Sigmoid colon (tissue), 6 donors: ENCODE measurements at regions not wholly inside any gene's neighbourhood (a gene's known extent, or its start where the extent isn't known, plus 50 kb on each side); places are given as distances from the start of the nearest gene placed in this dataset.
A peak's percentile ranks its signal among the peaks of the same experiment; 100 is the strongest.
"Not testable (repeated sequence)": the region's sequence is repeated elsewhere in the genome, so short reads cannot be mapped to it uniquely, and the experiment has no call there.

ENCODE experiments used
- DNase-seq: peaks from one replicate; pipeline ENCODE4 v3.0.0-alpha.2; 2019
- H3K27ac ChIP-seq, 4 donors: fragments of 200-600 bp; sonication (generic); one replicate each; pipeline ENCODE4 v1.5.1; 2016 to 2019; ENCODE audit warnings: mild to moderate bottlenecking in 1 of 4
- H3K27me3 ChIP-seq, 3 donors: fragments of 200-600 bp; sonication (generic); one replicate each; pipeline ENCODE4 v1.5.1; 2019; ENCODE audit warnings: mild to moderate bottlenecking in 1 of 3
- H3K36me3 ChIP-seq, 4 donors: fragments of 200-600 bp; sonication (generic); one replicate each; pipeline ENCODE4 v1.5.1; 2016 to 2019
- H3K4me1 ChIP-seq, 4 donors: fragments of 200-600 bp; sonication (generic); one replicate each; pipeline ENCODE4 v1.5.1; 2017 to 2019
- H3K4me3 ChIP-seq, 4 donors: fragments of 200-600 bp; sonication (generic); one replicate each; pipeline ENCODE4 v1.5.1; 2017 to 2019; ENCODE audit warnings: mild to moderate bottlenecking in 2 of 4, moderate library complexity in 1 of 4
- H3K9me3 ChIP-seq, 4 donors: fragments of 200-600 bp in 3 of 4; sonication (generic) in 3 of 4; one replicate each; pipeline versions ENCODE4 v1.5.1 to v1.6.1; 2013 to 2019
- CTCF ChIP-seq, 4 experiments: fragments of 450-650 bp in 3 of 4; fragments of 200-600 bp in 1 of 4; IDR thresholded peaks; one replicate each; pipeline ENCODE4 v1.5.1; 2016 to 2019; ENCODE audit warnings: antibody characterized with exemption in 4 of 4, mild to moderate bottlenecking in 3 of 4, moderate library complexity in 2 of 4
- EP300 ChIP-seq, 4 donors: sonication (generic); formaldehyde crosslinking; IDR thresholded peaks; one replicate each; pipeline ENCODE4 v1.6.1; 2017; ENCODE audit warnings: antibody characterized with exemption in 4 of 4
- POLR2A ChIP-seq, 2 donors: fragments of 450-650 bp; IDR thresholded peaks; one replicate each; pipeline ENCODE4 v1.6.1; 2016; ENCODE audit warnings: antibody characterized with exemption in 2 of 2, mild to moderate bottlenecking in 2 of 2, moderate library complexity in 2 of 2
- POLR2AphosphoS5 ChIP-seq, 4 donors: sonication (generic); formaldehyde crosslinking; IDR thresholded peaks; one replicate each; pipeline ENCODE4 v1.6.1; 2017; ENCODE audit warnings: antibody characterized with exemption in 4 of 4
- WGBS, 2 donors: extraction: QIAGEN DNeasy Blood & Tissue Kit; methylation state at CpG; one replicate each; pipeline ENCODE4 v1.1.7; 2013; 5-methylcytosine and 5-hydroxymethylcytosine counted together
- intact Hi-C: fragments of 100-400 bp; cut with DNase I; formaldehyde crosslinking; loops from one replicate; pipeline ENCODE4 v1.15.1; 2023
- donor health status: healthy with polysubstance abuse.
- donor health status: healthy.

GRCh38 chr7:46264646-46265045, 343.6 kb upstream of the IGFBP3 start:
- intact Hi-C loops: no loop called here
- H3K27ac ChIP-seq: no peak overlapping the region
- 81 to 84% methylated on average over 2 of the region's 2 CpGs for WGBS, 2 donors
- no peaks in the 10 kb centered on the region for H3K27me3 ChIP-seq
- H3K4me1 ChIP-seq: no peaks in the 10 kb centered on the region
- no peak for DNase-seq
- TF ChIP-seq POLR2AphosphoS5 (IDR thresholded peaks at IDR 0.05) (no peak), EP300 (IDR thresholded peaks at IDR 0.05) (no peak), POLR2A (IDR thresholded peaks at IDR 0.05) (no peak), CTCF (IDR thresholded peaks at IDR 0.05) (no peak)
- no peak overlapping the region for H3K4me3 ChIP-seq
- peaks cover 0 to 10% (median 6%) of the 10 kb centered on the region in 4 donors for H3K9me3 ChIP-seq
- no peaks in the 10 kb centered on the region for H3K36me3 ChIP-seq

DNA sequence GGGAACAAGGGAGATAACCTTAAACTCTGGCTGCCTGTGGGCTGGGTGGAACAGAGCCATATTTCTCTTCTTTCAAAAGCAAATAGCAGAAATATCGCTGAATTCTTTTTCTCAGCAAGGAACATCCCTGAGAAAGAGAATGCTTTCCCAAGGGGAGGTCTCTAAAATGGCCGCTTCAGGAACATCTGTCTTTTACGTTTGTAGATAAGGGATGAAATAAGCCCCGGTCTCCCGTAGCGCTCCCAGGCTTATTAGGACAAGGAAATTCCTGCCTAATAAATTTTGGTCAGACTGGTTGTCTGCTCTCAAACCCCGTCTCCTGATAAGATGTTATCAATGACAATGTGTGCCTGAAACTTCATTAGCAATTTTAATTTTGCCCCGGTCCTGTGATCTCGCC, 340.6 kb upstream of the IGFBP3 start:
- H3K9me3 ChIP-seq, DNase-seq, H3K36me3 ChIP-seq, H3K4me3 ChIP-seq, H3K27me3 ChIP-seq, H3K27ac ChIP-seq, intact Hi-C loops: not testable (repeated sequence)
- peaks cover 0 to 14% (median 3%) of the 10 kb centered on the region in 4 donors for H3K4me1 ChIP-seq
- WGBS, 2 donors: 93 to 94% methylated on average over 9 of the region's 9 CpGs

DNA sequence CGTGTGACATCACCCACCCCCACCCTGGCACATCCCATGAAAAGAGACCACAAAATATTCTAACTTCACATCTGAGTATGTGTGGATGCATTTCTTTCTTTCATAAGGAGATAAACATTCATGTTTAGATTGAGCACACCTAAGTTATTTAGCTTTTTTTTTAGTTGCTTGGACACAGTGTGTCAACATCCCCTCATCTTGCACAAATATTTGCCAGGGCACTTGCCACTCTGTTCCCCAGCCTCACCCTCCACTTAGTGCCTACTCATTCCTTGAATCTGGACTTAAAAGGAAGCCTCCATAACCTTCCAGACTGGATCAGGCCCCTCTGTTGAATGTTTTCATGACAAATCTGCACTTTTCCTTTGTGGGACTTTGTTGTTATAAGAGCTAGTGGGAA, 338.9 kb upstream of the IGFBP3 start:
- H3K4me1 ChIP-seq: peaks cover 0 to 14% (median 3%) of the 10 kb centered on the region in 4 donors
- intact Hi-C loops: no loop called here
- peaks cover 0 to 10% (median 6%) of the 10 kb centered on the region in 4 donors for H3K9me3 ChIP-seq
- H3K27ac ChIP-seq: no peak overlapping the region
- 47 to 72% methylated on average over 1 of the region's 1 CpG for WGBS, 2 donors
- no peaks in the 10 kb centered on the region for H3K36me3 ChIP-seq
- H3K4me3 ChIP-seq: no peak overlapping the region
- TF ChIP-seq CTCF (IDR thresholded peaks at IDR 0.05): no peak
- no peak for TF ChIP-seq EP300 (IDR thresholded peaks at IDR 0.05)
- TF ChIP-seq POLR2AphosphoS5 (IDR thresholded peaks at IDR 0.05): no peak
- no peak for TF ChIP-seq POLR2A (IDR thresholded peaks at IDR 0.05)
- DNase-seq: no peak
- H3K27me3 ChIP-seq: no peaks in the 10 kb centered on the region

DNA sequence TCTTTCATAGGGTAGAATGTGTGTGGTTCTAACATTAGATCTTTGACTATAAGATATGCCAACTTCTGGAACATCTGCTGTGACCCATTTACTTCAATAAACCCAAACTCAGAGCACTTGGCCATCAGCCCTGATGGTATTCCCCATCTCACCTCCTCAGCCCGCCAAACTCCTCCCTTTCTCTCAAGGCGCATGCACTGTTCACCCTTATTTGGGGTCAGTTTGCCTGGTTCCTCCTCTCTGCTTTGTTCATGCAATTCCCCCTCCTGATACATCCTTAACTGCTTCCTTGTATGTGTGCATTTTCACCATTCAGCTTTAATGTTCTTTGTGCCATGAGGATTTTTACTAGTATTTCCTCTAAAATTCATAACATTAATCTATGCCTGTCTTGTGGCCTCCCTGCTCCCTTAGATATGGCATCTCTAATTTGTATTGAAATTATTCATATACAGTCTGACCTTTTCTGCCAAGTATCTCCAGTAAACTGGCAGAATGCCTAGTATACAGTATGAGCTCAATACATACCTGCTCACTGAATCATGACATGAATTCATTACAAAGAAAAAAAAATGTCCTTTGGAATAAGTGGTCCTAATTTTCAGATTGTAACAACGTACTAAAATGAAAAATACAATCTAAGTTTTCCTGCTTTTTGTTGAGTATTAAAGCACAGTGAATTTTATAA, 336.8 kb upstream of the IGFBP3 start:
- H3K4me1 ChIP-seq: peaks cover 0 to 14% (median 3%) of the 10 kb centered on the region in 4 donors
- H3K36me3 ChIP-seq: no peaks in the 10 kb centered on the region
- no peak overlapping the region for H3K4me3 ChIP-seq
- intact Hi-C loops: no loop called here
- peaks cover 0 to 10% (median 6%) of the 10 kb centered on the region in 4 donors for H3K9me3 ChIP-seq
- no peak for TF ChIP-seq POLR2A (IDR thresholded peaks at IDR 0.05)
- TF ChIP-seq POLR2AphosphoS5 (IDR thresholded peaks at IDR 0.05): no peak
- TF ChIP-seq CTCF (IDR thresholded peaks at IDR 0.05): no peak
- TF ChIP-seq EP300 (IDR thresholded peaks at IDR 0.05): no peak
- DNase-seq: no peak
- H3K27ac ChIP-seq: peak overlapping the region in 1 of 4 donors; percentile 27
- 83 to 86% methylated on average over 3 of the region's 3 CpGs for WGBS, 2 donors
- no peaks in the 10 kb centered on the region for H3K27me3 ChIP-seq

DNA sequence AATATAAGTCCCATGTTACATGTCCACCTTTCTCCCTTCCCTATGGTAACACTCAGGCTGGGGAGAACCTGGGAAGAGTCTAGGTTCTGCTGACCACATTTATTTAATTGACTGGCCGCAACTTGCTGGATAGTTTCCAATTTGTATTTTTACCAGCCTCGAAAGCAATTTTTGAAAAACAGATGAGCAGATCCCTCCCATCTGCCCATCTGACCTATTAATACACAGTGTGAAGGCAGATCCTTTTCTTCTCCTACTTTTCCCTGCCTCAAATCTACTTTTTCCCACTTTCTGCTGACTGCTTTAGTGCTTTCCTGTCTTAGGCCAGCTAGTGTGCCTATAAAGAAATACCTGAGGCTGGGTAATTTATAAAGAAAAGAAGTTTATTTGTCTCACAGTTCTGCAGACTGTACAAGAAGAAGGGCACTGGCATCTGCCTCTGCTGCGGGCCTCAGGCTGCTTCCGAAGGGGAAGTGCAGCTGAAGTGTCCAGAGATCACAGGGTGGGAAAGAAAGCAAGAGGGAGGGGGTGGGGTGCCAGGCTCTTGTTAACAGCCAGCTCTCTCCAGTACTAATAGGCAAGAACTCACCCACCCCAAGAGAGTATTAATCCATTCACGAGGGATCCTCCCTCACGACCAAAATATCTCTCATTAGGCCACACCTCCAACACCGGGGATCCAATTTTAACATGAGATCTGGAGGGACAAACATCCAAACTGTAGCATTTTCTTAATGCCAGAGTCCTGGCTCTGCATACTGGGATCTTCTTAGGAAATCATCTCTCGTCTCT, 336.0 kb upstream of the IGFBP3 start:
- DNase-seq: no peak
- Histone ChIP-seq H3K4me3 (no peak overlapping the region), H3K9me3 (peaks cover 0 to 10% (median 6%) of the 10 kb centered on the region in 4 donors), H3K27me3 (no peaks in the 10 kb centered on the region), H3K27ac (peak overlapping the region in 1 of 4 donors; percentile 27), H3K36me3 (no peaks in the 10 kb centered on the region), H3K4me1 (peaks cover 0 to 14% (median 3%) of the 10 kb centered on the region in 4 donors)
- 75 to 76% methylated on average over 8 of the region's 8 CpGs for WGBS, 2 donors
- intact Hi-C loops: no loop called here
- TF ChIP-seq EP300 (IDR thresholded peaks at IDR 0.05) (no peak), CTCF (IDR thresholded peaks at IDR 0.05) (no peak), POLR2A (IDR thresholded peaks at IDR 0.05) (no peak), POLR2AphosphoS5 (IDR thresholded peaks at IDR 0.05) (no peak)
